Medulla oblongata (tissue), 1 donor: ENCODE measurements at regions not wholly inside any gene's neighbourhood (a gene's known extent, or its start where the extent isn't known, plus 50 kb on each side); places are given as distances from the start of the nearest gene placed in this dataset.
"Not testable (repeated sequence)": the region's sequence is repeated elsewhere in the genome, so short reads cannot be mapped to it uniquely, and the experiment has no call there.

Experiments used
- DNase-seq: peaks from one replicate; pipeline ENCODE4 v3.0.0-alpha.2; 2015; ENCODE audit errors: extremely low spot score

DNA sequence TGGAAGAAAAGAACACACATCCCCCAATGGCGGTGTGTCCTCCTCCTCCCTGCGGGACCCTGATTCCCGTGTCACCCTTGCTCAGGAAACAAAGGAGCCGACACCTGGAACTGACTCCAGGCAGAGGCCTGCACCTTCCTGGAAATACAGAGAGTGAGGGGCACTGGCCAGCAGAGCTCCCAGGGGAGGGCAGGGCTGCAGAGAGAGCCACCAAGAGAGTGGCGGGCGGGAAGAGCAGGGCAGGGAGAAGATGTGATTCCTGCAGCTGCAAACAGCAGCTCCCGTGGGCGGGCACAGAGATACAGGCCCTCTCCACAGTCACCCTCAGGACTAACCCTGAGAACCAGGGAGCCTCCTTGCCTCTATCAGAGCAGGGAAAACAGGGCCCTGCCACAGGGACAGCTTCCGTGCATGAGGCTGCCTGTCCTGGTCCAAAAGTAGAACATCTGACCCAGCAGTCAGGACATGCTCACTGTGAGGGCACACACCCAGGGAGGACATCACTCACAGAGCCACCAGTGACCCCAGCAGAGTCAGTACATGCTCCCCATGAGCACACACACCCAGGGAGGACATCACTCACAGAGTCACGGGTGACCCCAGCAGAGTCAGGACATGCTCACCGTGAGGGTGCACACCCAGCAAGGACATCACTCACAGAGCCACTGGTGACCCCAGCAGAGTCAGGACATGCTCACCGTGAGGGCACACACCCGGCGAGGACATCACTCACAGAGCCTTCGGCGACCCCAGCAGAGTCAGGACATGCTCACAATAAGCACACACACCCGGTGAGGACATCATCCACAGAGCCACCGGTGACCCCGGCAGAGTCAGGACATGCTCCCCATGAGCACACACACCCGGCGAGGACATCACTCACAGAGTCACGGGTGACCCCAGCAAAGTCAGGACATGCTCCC is 193.1 kb downstream of the DLL1 start:
- no peak for DNase-seq

DNA sequence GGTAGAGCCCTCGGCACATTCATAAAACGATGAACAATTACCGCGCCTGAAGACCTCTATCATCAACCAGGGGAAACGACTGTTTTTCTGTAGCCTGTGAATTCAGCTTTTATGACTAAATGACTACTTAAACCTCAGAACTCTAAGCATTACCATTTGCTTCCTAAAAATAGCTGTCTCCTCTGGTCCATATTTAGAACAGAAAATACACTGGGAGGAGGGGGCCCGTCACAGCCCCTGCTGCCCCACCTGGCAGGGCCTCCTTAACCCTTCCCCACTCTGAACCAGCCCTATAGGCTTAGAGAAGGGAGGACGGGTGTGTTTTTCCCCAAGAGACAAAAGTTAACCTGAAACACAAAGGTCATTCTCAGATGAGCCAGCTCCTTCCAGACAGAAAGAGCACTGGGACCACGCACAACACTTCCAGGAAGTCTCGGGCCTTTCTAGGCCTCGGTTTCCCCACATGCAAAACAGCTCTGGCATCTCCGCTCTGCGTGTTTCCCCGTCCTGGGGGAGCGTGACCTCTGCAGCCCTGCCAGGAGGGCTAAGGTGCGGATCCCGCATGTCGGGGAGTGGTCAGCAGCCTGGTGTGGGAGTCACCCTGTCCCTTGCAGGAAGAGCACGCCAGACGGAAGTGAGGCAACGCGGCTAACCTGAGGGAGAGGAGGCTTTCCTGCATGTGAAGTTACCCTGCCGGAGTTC is 193.9 kb downstream of the DLL1 start:
- no peak for DNase-seq

DNA sequence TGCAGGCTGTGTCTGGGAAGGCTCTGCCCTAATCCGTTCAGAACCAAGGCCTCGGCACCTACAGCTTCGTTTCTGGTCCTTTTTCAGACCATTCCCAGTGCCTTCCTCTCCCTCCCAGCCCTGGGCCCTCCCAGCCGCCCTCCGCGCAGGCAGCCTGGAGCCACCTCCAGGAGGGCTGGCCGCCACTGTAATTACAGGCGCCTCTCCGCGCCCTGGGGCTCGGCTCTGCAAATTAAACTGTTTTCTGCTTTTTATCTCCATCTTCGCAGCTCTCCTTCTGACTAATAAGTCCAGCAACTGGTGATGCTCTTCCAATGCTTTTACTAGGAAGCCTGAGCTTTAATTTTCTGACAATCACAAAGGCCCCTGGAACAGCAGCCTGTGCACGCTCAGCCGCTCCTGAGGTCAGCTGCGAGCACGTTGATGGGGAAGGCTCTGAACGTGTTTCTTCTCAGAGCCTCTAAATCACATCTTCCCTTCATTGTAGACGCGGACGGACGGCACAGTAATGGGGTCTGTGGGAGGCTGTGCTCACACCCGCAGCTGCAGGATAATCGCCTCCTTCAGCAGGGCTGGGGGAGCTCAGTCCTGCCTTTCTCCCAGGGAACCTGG is 194.6 kb downstream of the DLL1 start:
- no peak for DNase-seq

DNA sequence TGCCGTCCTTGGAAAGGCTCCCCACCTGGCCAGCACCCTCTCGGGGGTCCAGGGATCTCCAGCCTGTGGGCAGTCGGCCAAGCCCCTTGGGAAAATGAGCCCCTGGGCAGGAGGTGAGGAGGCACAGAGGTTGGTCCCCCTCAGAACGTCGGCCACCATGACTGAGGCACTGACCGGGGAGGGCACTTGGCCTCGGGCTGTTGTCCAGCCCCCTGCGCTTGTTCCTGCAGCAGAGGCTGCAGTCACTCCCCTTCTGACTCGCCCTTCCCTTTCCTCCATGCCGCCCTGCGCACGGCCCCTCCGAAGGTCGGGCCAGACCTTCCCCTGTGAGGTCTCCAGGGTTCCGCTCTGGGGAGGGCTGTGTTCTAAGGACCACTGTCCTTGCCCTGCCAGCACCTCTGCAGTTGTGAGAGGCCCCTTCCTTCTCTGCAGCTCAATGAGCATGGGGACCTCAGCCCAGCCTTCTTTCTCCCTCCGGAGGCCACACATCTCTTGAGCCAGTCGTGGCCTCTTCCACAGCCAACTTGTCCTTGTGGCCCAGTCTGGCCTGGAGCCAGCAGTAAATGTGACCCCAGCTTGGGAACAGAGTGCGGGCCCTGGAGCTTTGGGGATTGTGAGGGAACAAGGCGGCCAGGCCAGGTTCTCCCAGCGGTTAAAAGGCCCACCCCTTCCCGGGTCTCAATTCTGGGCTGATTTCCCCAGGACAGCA is 195.5 kb downstream of the DLL1 start:
- DNase-seq: no peak

DNA sequence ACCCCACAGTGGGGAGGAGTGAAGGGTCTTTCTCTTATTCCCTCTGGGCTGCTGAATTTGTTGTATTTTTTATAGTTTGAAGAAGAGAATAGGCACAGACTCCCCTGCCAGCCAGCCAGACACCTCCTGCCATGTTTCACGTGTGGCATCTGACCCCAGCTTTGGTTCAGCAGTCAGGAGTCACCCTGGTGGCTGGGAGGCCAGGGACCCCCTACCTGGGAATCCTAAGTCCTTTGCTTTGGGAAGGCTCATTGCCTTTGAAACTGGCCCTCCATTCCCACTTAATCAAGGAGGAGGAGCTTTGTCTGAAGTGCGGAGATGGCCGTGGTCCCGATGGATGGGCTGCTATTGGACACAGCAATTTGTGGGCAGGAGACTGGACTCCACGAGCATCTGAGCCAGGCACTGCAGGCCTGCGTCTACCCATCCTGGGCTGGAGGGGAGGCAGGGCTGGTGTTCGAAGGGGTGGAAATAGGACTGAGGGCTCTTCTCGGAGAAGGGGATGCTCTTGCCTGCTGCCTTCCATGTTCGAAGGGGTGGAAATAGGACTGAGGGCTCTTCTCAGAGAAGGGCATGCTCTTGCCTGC is 196.1 kb downstream of the DLL1 start:
- no peak for DNase-seq

DNA sequence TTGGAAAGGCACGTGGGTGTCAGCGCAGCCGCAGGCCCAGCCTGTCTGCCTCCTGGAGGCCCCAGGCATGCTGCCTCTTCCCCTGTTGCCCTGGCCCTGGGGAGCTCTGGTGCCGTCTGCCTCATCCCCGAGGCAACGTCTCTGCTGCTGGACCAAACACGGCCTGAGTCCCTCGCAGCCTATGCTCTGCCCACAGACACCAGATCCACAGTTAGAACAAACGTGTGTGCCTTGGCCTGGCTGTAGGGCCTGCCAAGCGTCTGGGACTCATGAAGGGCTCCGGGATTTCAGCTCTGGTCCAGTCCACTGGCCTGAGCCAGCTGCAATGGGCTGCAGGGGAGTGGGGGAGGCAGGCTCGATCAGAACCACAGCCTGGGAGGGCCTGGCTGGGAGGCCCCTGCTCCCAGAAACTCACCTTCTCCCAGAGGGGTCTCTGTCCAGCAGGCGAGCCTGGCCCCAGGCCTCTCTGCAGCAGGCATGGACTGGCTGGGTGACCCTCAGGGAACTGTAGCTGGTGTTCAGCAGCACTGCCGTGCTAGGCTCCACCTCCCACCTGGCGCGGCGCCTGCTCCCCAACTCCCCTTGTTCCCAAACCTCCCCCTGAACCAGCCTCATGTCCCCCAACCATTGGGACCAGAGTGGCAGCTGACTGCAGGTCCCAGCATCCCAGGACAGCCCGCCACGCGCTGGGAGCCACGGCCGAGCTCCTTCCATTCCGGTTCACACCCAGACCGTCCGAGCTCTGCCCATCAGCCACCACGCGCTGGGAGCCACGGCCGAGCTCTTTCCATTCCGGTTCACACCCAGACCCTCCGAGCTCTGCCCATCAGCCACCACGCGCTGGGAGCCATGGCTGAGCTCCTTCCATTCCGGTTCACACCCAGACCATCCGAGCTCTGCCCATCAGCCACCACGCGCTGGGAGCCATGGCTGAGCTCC is 197.0 kb downstream of the DLL1 start:
- DNase-seq: no peak

DNA sequence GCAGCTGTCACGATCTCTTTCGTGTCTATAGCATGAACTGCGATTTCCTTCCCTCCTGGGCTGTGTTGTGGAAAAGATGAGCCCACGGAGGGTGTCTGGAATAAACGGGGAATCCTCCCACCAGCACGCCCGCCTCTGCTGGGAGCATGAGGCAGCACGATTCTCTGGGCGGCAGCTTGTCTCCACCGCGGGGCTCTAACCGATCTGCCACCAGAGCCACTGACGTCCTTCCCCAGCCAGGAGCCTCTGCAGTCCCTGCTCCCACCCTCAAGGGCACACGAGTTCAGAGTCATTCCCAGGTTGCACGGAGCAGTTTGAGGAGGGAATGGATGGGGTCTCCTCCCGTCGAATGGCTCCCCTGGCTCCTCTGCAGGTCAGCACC is 197.6 kb downstream of the DLL1 start:
- DNase-seq: no peak

DNA sequence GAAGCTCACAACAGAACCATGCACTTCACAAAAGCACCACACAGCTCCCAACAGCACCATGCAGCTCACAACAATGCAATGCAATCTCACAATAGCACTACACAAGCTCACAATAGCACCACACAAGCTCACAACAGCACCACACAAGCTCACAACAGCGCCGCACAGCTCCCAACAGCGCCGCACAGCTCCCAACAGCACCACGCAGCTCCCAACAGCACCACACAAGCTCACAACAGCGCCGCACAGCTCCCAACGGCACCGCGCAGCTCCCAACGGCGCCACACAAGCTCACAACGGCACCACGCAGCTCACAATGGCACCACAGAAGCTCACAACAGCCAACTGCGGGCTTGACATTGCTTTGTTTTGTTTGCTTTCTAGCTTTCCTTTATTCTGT is 198.1 kb downstream of the DLL1 start:
- DNase-seq: no peak

DNA sequence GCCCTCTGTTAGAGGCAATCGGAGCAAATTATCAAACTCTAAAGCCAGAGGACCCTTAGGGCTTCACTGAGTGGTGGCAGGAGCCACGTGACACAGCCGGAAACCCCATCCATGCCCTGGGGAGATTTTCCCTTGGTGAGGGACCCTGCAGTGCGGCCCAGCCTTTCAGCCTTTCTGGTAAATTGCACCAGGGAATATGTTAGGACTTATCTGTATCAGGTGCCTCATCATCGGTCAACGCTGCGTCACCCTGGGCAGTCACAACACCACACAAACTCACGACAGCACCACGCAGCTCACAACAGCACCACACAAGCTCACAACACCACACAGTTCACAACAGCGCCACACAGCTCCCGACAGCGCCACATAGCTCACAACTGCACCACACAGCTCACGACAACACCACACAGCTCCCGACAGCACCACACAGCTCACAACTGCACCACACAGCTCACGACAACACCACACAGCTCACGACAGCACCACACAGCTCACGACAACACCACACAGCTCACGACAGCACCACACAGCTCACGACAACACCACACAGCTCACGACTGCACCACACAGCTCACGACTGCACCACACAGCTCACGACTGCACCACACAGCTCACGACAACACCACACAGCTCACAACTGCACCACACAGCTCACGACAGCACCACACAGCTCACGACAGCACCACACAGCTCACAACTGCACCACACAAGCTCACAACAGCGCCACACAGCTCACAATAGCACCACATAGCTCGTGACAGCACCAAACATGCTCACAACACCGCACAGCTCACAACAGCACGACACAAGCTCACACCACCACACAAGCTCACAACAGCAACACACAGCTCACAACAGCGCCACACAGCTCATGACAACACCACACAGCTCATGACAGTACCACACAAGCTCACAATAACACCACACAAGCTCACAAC is 199.0 kb downstream of the DLL1 start:
- DNase-seq: no peak

DNA sequence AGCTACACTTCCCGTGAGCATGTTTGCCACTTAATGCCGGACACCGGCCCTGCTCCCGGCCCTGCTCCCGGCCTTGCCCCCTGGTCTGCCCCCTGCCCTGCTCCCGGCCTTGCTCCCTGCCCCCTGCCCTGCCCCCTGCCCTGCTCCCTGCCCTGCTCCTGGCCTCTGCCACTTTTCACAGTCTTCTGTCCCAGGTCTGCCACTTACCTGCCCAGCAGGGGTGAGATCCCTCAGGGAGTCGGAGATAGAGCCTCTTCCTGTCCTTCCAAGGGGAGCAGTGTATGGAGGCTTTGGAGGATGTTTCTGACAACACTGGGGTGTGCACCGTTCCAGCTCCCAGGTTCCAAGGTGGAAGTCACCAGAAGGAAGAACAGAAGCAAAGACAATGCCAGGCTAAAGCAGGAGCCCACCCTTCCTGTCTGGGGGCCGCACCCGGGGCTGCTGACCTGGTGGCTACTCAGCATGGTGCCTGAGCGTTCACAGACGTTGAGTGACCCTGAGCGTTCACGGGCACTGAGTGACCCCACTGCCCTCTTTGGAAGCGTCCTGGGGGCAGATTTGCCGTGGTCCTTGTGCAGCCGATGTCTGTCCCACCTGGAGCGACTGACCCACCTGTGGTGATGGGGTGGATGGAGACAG is 199.8 kb downstream of the DLL1 start:
- DNase-seq: no peak

DNA sequence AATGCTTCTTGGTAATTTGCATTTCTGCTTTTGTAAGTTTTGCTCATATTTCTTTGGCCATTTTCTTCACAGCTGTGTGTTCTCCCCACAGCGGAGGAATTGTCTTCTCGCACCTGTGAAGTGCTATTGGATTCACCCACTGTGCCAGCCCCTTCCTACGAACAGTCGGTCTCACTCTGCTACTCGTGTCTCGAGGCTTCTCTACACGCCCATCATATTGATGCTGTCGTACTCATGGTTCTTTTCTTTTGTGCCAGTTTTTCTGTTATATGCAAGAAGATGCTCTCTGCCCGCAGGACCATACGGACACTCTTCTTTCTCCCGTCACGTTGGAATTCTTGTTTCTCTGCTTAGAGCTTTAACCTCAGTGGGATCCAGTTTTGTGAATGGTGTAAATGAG is 200.3 kb downstream of the DLL1 start:
- no peak for DNase-seq

DNA sequence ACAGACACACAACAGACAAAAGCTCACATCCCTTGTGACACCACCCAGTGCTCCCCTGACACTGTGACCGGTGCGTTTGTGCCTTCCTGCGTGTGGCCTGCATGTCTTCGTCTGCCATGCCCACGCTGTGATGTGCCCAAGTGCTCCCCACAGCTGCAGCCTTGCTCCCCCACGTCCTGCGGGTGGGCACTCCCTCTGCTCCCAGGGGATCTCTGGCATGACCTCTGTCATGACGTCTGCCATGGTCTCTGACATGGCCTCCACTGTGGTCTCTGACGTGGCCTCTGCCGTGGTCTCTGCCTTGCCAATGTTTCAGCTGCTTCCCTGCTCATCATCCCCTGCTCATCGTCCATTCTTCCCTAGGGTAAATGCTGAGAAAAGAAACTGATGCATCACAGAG is 200.9 kb downstream of the DLL1 start:
- DNase-seq: no peak

DNA sequence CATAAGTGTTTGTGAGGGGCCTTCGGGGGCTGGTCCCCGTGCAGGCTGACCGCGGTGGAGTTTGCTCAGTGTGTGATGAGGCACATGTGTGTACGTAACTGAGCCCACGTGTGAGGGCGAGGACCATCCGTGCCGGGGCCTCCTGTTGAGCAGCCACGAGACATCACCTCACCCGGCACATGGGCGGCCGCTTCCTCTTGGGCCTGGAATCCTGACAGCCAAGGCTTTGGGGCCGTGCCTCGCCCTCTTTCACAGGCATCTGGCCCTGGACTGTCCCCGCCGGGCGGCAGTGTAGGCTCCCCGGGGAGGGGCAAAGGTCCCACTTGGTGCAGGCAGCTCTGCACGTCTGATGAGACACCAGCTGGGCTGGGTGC is 202.3 kb downstream of the DLL1 start:
- no peak for DNase-seq

DNA sequence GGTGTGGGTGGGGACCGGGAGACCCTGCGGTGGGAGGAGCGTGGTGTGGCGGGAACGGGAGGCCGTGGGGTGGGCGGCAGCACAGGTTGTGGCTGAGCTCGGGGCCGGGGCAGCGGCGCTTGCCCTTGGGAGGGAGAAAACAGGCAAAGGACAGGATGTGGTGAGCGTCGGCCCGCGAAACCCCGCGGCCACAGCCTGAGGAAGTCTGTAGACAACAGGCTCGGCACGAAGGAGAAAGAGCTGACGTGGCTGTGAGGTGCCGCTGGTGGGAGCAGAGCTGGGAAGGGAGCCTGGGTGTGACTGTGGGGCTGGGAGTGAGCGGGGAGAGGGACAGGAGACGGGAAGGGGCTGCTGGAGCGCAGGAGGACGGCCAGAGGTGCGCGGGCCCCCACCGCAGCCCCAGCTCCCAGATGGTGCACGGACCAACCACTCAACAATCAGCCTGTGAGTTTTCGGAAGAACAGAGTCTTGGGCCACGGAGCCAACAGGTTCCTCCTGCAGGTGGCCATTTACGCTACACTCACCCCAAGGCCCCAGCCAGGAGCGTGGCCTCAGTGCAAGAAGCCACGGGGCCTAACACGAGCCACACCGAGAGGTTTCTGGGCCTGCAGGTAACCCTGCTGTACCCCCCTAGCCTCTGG is 202.8 kb downstream of the DLL1 start:
- peak; percentile 19 for DNase-seq

DNA sequence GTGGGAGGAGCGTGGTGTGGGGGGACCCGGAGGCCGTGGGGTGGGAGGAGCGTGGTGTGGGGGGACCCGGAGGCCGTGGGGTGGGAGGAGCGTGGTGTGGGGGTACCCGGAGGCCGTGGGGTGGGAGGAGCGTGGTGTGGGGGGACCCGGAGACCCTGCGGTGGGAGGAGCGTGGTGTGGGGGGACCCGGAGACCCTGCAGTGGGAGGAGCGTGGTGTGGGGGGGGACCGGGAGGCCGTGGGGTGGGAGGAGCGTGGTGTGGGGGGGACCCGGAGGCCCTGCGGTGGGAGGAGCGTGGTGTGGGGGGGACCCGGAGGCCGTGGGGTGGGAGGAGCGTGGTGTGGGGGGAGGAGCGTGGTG is 203.5 kb downstream of the DLL1 start:
- DNase-seq: not testable (repeated sequence)

DNA sequence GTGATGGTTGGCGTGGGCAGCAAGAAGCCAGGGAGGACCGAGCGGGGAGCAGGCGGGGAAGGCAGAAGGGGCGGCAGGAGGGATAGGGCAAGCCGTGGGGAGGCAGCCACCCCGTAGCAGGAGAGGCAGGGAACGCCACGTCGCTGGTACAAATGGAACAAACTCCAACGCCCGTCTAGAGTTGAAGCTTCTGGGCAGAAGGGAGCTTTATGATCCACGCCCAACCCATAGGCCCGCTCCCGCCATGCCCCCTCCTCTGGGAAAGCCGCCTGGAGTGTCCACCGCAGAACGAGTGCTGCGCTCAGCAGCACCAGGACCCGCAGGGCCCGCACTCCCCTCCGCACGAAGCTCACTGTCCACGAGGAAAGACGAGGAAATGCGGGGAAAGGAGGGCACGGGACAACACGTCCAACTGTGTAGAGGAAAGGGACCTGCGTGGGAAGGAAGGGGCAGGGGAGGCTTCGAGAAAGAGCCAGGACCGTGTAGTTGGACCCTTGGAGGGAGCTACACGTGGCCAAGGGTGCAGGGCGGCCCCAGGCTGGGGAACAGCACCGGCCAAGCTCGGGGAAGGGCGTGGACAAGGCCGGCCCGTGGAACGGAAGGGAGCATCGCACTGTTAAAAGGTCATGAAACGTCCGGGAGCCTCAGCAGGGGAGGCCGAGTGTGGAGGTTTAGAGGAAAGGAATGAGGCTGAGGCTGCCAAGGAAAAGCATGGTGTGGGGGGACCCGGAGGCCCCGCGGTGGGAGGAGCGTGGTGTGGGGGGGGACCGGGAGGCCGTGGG is 204.0 kb downstream of the DLL1 start:
- DNase-seq: no peak

DNA sequence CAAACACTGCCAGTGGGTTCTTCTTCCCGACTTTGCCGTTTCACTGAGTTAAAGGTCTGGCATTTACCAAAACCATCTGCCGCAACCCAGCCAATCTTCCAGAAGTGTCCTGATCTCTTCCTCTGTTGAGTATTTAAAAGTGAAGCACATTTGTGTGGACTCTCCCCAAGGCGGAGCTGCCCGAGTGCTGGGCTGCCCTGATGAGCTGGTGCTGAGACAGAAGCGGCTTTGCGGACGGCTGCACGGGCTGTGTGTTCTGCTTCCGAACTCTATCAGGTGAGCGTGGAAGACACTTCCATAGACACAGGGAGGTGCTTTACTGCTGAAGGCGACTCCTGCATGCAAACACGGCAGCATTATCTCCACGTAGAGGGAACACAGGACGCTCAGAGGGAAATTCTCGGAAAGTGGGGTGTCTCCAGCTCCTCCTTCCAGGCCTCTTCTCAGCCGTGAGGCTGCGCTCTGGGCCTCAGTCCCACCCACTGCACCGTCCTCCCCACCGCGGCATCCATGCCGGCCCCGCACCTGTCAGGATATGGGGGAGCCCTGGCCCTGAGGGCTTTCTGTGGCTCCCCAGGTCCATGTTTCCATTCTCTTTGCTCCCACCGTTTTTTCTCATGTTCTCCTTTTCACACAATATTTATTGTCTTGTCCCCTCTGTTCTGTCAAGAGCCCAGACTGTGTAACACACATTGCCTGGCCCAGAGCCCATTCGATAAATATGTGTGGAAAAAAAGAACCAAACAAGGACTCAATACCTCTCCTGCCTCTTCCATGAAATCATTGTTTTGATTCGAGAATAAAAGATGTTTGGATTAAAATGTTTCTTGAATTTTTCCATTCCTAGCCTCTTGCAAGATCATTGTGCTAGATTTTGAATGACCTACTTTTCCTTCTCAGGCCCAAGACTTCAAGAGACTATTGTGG is 205.1 kb downstream of the DLL1 start:
- DNase-seq: no peak
